Common myeloid progenitor, CD34-positive (primary cell): ENCODE measurements at regions not wholly inside any gene's neighbourhood (a gene's known extent, or its start where the extent isn't known, plus 50 kb on each side); places are given as distances from the start of the nearest gene placed in this dataset.

Experiments used
- CTCF ChIA-PET: fragments of 350-600 bp; sonication (Branson Sonifier 250); formaldehyde crosslinking; loops from one replicate; lab custom pipeline; 2021; ENCODE audit warnings: antibody characterized with exemption; lab: Charles Lee
- POLR2A ChIA-PET: fragments of 350-600 bp; sonication (Branson Sonifier 250); formaldehyde crosslinking; loops from one replicate; lab custom pipeline; 2021; ENCODE audit warnings: antibody characterized with exemption; lab: Charles Lee
- DNase-seq, 3 donors: peaks; one replicate each; pipeline versions ENCODE4 v3.0.0 to v3.0.0-alpha.2; 2013
- H3K27ac ChIP-seq, 2 experiments: 1 replicate in 1 of 2; 2 replicates in 1 of 2; pipeline ENCODE4 v1.7.0; 2013; ENCODE audit warnings: inconsistent platforms in 2 of 2, low read length in 2 of 2, mild to moderate bottlenecking in 2 of 2, low read depth in 1 of 2, moderate library complexity in 1 of 2; ENCODE audit not compliant: severe bottlenecking in 2 of 2, insufficient read depth in 1 of 2, poor library complexity in 1 of 2
- H3K27me3 ChIP-seq, 5 experiments: replicated peaks in 2 of 5; 1 replicate in 3 of 5; 2 replicates in 2 of 5; pipeline versions ENCODE4 v1.6.1 to v1.7.0; 2013; ENCODE audit warnings: low read length in 4 of 5, mild to moderate bottlenecking in 2 of 5, moderate library complexity in 2 of 5, inconsistent platforms in 1 of 5; ENCODE audit not compliant: insufficient read depth in 5 of 5, control insufficient read depth in 4 of 5
- H3K36me3 ChIP-seq, 4 experiments: 1 replicate in 2 of 4; 2 replicates in 2 of 4; pipeline versions ENCODE4 v1.6.1 to v1.7.0; 2013; ENCODE audit warnings: low read length in 3 of 4, control low read depth in 1 of 4, mild to moderate bottlenecking in 1 of 4; ENCODE audit not compliant: control insufficient read depth in 4 of 4, insufficient read depth in 4 of 4
- H3K4me1 ChIP-seq, 4 experiments: 1 replicate in 3 of 4; 2 replicates in 1 of 4; pipeline versions ENCODE4 v1.6.1 to v1.7.1; 2013; ENCODE audit warnings: low read length in 3 of 4, mild to moderate bottlenecking in 3 of 4, control low read depth in 1 of 4, inconsistent platforms in 1 of 4, moderate library complexity in 1 of 4; ENCODE audit not compliant: control insufficient read depth in 4 of 4, insufficient read depth in 4 of 4; ENCODE audit errors: control extremely low read depth in 1 of 4
- H3K4me3 ChIP-seq, 7 experiments: 1 replicate in 4 of 7; 2 replicates in 3 of 7; pipeline versions ENCODE4 v1.5.1 to v1.7.0; 2013; ENCODE audit warnings: mild to moderate bottlenecking in 7 of 7, low read length in 6 of 7, moderate library complexity in 6 of 7, inconsistent platforms in 2 of 7, low read depth in 2 of 7, control low read depth in 1 of 7; ENCODE audit not compliant: insufficient read depth in 4 of 7, control insufficient read depth in 1 of 7; ENCODE audit errors: extremely low read depth in 1 of 7
- H3K9me3 ChIP-seq, 5 experiments: 1 replicate in 4 of 5; 2 replicates in 1 of 5; pipeline versions ENCODE4 v1.6.1 to v1.7.1; 2013; ENCODE audit warnings: low read length in 4 of 5, mild to moderate bottlenecking in 2 of 5, inconsistent platforms in 1 of 5, low read depth in 1 of 5, moderate library complexity in 1 of 5; ENCODE audit not compliant: control insufficient read depth in 4 of 5, insufficient read depth in 2 of 5; ENCODE audit errors: control extremely low read depth in 1 of 5
- WGBS: methylation state at CpG from one replicate; pipeline ENCODE4 v1.1.5; 2013; ENCODE audit not compliant: insufficient coverage; 5-methylcytosine and 5-hydroxymethylcytosine counted together

DNA sequence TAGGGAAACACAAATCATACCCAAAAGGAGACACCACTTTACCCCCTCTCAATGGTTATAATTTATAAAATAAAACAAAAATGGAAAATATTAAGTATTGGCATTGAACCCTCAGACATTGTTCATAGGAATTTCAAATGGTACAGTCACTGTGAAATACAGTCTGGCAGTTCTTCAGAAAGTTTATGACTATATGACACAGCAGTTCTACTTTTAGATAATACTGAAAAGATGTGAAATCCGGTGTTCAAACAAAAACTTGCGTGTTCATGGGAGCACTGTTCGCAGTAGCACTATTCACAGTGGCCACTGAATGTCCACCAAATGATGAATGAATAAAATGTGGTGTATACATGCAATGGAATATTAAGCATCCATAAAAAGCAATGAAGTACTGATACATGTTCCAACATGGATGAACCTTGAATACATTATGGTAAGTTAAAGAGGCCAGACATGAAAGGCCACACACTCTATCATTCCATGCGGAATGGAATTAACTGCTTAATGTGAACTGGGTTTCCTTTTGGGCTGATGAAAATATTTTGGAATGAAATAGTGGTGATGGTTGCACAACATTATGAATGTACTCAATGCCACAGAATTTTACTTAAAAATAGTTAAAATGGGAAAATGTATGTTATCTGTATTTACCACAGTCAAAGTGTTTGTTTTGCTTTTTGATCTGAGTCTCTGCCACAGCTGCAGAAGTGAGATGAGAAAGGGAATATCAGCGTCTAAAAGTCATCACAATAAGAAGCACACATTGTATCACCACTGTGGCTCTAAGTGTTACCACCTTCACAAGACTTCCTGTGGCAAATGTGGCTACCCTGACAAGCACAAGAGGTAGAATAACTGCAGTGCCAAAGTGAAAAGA is 864.6 kb downstream of the SUCLG1 start:
- Histone ChIP-seq H3K4me1 (no peaks in the 10 kb centered on the region), H3K27me3 (no peaks in the 10 kb centered on the region), H3K4me3 (no peak overlapping the region), H3K27ac (no peak overlapping the region), H3K36me3 (no peaks in the 10 kb centered on the region), H3K9me3 (no peaks in the 10 kb centered on the region)
- WGBS, result no CpG with 5 or more reads among the region's 5 CpGs
- POLR2A ChIA-PET, result no interaction called here
- CTCF ChIA-PET, result no interaction called here
- DNase-seq, result no peak

GRCh38 chr2:83587309-83587708 is 871.8 kb downstream of the SUCLG1 start:
- POLR2A ChIA-PET, result interaction anchor here (0.5 kb wide), 1 partner anchor 429 kb away, joined by 3 read pairs; no protein-coding TSS in a partner anchor
- Histone ChIP-seq H3K27ac (no peak overlapping the region), H3K27me3 (no peaks in the 10 kb centered on the region), H3K4me3 (no peak overlapping the region), H3K9me3 (no peaks in the 10 kb centered on the region), H3K36me3 (no peaks in the 10 kb centered on the region), H3K4me1 (no peaks in the 10 kb centered on the region)
- CTCF ChIA-PET, result no interaction called here
- no peak for DNase-seq
- WGBS, result 90% methylated on average over 3 of the region's 4 CpGs

DNA sequence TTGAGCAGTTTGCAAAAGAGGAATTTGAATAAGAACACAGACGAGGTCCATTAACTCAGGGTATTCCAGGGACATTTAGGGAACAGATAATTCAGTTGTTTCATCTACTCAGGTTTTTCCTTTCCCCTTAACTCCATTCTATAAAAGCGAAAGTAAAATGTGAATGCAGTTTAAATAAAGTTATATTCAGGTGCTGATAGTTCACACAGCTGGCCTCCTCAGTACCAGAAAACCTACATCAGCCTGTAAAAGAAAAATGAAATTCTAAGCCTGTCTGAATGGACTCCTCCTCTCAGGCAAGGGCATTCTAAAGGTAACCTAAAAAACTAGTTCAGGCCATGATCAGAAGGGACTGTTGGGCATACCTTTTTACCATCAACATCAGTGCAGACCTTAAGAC is 873.8 kb downstream of the SUCLG1 start:
- no peak overlapping the region for H3K27ac ChIP-seq
- H3K9me3 ChIP-seq, result no peaks in the 10 kb centered on the region
- H3K4me1 ChIP-seq, result no peaks in the 10 kb centered on the region
- H3K27me3 ChIP-seq, result no peaks in the 10 kb centered on the region
- CTCF ChIA-PET, result no interaction called here
- H3K36me3 ChIP-seq, result no peaks in the 10 kb centered on the region
- POLR2A ChIA-PET, result no interaction called here
- H3K4me3 ChIP-seq, result no peak overlapping the region
- no peak for DNase-seq
- WGBS, result no CpG with 5 or more reads among the region's 2 CpGs

- no peak overlapping the region for H3K27ac ChIP-seq
- no peak overlapping the region for H3K4me3 ChIP-seq
- no peaks in the 10 kb centered on the region for H3K27me3 ChIP-seq
- 77% methylated on average over 1 of the region's 3 CpGs for WGBS
- no peaks in the 10 kb centered on the region for H3K9me3 ChIP-seq
- ChIA-PET POLR2A (no interaction called here), CTCF (no interaction called here)
- no peaks in the 10 kb centered on the region for H3K4me1 ChIP-seq
- DNase-seq, result no peak
- no peaks in the 10 kb centered on the region for H3K36me3 ChIP-seq
Observed at GRCh38 chr2:83584672-83585071, 874.4 kb downstream of the SUCLG1 start.

- Histone ChIP-seq H3K4me3 (no peak overlapping the region), H3K27ac (no peak overlapping the region), H3K27me3 (no peaks in the 10 kb centered on the region), H3K9me3 (no peaks in the 10 kb centered on the region), H3K36me3 (no peaks in the 10 kb centered on the region), H3K4me1 (no peaks in the 10 kb centered on the region)
- DNase-seq, result no peak
- ChIA-PET CTCF (no interaction called here), POLR2A (no interaction called here)
- WGBS, result 40% methylated on average over 1 of the region's 4 CpGs
Observed at GRCh38 chr2:83582589-83582988, 876.5 kb downstream of the SUCLG1 start.

DNA sequence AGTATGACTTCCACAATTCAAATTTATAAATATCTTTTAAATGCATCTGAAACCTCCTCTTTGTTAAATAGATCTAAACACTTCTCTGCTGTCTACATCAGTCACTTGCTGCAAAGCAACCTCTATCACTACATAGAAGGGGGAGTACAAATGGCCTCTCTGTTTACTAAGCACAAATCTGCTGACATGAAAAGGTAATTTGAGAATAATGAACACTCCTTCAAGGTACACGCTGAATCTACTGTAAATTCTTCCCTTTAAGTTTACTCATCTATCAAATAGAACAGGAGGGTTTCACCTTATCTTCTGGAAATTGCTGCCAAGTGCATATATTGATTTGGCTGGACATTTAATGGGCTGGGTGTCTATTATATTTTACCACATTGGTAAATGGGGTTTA is 879.6 kb downstream of the SUCLG1 start:
- Histone ChIP-seq H3K4me1 (no peaks in the 10 kb centered on the region), H3K9me3 (no peaks in the 10 kb centered on the region), H3K36me3 (no peaks in the 10 kb centered on the region), H3K27ac (no peak overlapping the region), H3K27me3 (no peaks in the 10 kb centered on the region), H3K4me3 (no peak overlapping the region)
- CTCF ChIA-PET, result no interaction called here
- no CpG with 5 or more reads among the region's 1 CpG for WGBS
- no peak for DNase-seq
- POLR2A ChIA-PET, result no interaction called here

- Histone ChIP-seq H3K9me3 (no peaks in the 10 kb centered on the region), H3K27me3 (no peaks in the 10 kb centered on the region), H3K36me3 (no peaks in the 10 kb centered on the region), H3K4me1 (no peaks in the 10 kb centered on the region), H3K27ac (no peak overlapping the region), H3K4me3 (no peak overlapping the region)
- ChIA-PET POLR2A (no interaction called here), CTCF (no interaction called here)
- no peak for DNase-seq
- WGBS, result 88% methylated on average over 2 of the region's 2 CpGs
Observed at GRCh38 chr2:83578405-83578804, 880.7 kb downstream of the SUCLG1 start.
